HCT116 (cell line): ENCODE measurements at regions not wholly inside any gene's neighbourhood (a gene's known extent, or its start where the extent isn't known, plus 50 kb on each side); places are given as distances from the start of the nearest gene placed in this dataset.

Experiments
- ATAC-seq: fragments of 200-7000 bp; cut with Tn5 transposase; 2 replicates; pipeline ENCODE4 v1.9.1; 2020; ENCODE audit warnings: mild to moderate bottlenecking, moderate library complexity
- BruUV-seq: library from RNA; stranded (reverse); fragments of 400-500 nt; replicated peaks from 2 replicates; lab custom pipeline; 2021; lab: Mats Ljungman, UMichigan
- CTCF ChIA-PET: fragments of 300-600 bp; sonication (Branson Sonifier 250); formaldehyde crosslinking; loops from one replicate; lab custom pipeline; 2021; ENCODE audit warnings: antibody characterized with exemption; lab: Charles Lee
- POLR2A ChIA-PET: fragments of 300-600, 350-600 bp; sonication (Branson Sonifier 250); formaldehyde crosslinking; loops from one replicate; lab custom pipeline; 2021; ENCODE audit warnings: antibody characterized with exemption; lab: Charles Lee
- RAD21 ChIA-PET, 2 experiments: fragments of 300-600 bp; sonication (Branson Sonifier 250); formaldehyde crosslinking; loops; one replicate each; lab custom pipeline; 2023; ENCODE audit warnings: low total read pairs in 2 of 2; ENCODE audit not compliant: uncharacterized antibody in 2 of 2, unreplicated experiment in 2 of 2, low non-redundant PET in 1 of 2; lab: Charles Lee
- DNase-seq: peaks from one replicate; pipeline ENCODE4 v3.0.0-alpha.2; 2010; ENCODE audit warnings: low read depth, low spot score
- H2AFZ ChIP-seq: fragments of 200-600 bp; shearing (Covaris generic), sonication (generic); 2 replicates; pipeline ENCODE4 v1.6.1; 2017; ENCODE audit warnings: low read depth, mixed run types, mixed read lengths, antibody characterized with exemption, low read length; ENCODE audit not compliant: poor library complexity, severe bottlenecking
- H3K27ac ChIP-seq: 2 replicates; pipeline ENCODE4 v1.5.1; 2012; ENCODE audit warnings: low read depth, low read length
- H3K27me3 ChIP-seq: fragments of 200-600 bp; sonication (generic); 2 replicates; pipeline ENCODE4 v1.6.1; 2016; ENCODE audit warnings: mixed run types, low read length, mixed read lengths; ENCODE audit not compliant: insufficient read depth
- H3K36me3 ChIP-seq, 2 experiments: fragments of 200-500 bp in 1 of 2; fragments of 200-600 bp in 1 of 2; sonication (Bioruptor generic) in 1 of 2; sonication (generic) in 1 of 2; 2 replicates each; pipeline versions ENCODE4 v1.5.1 to v1.6.1; 2014 to 2016; ENCODE audit warnings: low read length in 2 of 2, inconsistent platforms in 1 of 2, mixed read lengths in 1 of 2, mixed run types in 1 of 2; ENCODE audit not compliant: insufficient read depth in 2 of 2, control insufficient read depth in 1 of 2
- H3K4me1 ChIP-seq, 2 experiments: fragments of 200-600 bp in 1 of 2; sonication (generic) in 1 of 2; 2 replicates each; pipeline versions ENCODE4 v1.5.1 to v1.6.1; 2012 to 2017; ENCODE audit warnings: low read length in 2 of 2, inconsistent platforms in 1 of 2, mild to moderate bottlenecking in 1 of 2, mixed read lengths in 1 of 2, mixed run types in 1 of 2, moderate library complexity in 1 of 2; ENCODE audit not compliant: insufficient read depth in 2 of 2, control insufficient read depth in 1 of 2
- H3K4me2 ChIP-seq: fragments of 200-600 bp; sonication (generic); 2 replicates; pipeline ENCODE4 v1.6.1; 2017; ENCODE audit warnings: mixed run types, low read length, mixed read lengths
- H3K4me3 ChIP-seq, 2 experiments: fragments of 200-600 bp in 1 of 2; sonication (generic) in 1 of 2; replicated peaks in 1 of 2; 2 replicates each; pipeline ENCODE4 v1.5.1; 2011 to 2016; ENCODE audit warnings: low read length in 2 of 2, control low read depth in 1 of 2, low read depth in 1 of 2, mild to moderate bottlenecking in 1 of 2, mixed read lengths in 1 of 2, mixed run types in 1 of 2
- H3K79me2 ChIP-seq: fragments of 200-600 bp; sonication (generic); 2 replicates; pipeline ENCODE4 v1.6.1; 2017; ENCODE audit warnings: mild to moderate bottlenecking, mixed run types, low read length, moderate library complexity, mixed read lengths; ENCODE audit not compliant: insufficient read depth
- H3K9ac ChIP-seq: fragments of 200-600 bp; sonication (generic); 2 replicates; pipeline ENCODE4 v1.6.1; 2016; ENCODE audit warnings: low read length, mixed read lengths
- H3K9me2 ChIP-seq: fragments of 200-600 bp; sonication (generic), shearing (Covaris generic); 2 replicates; pipeline ENCODE4 v1.6.1; 2017; ENCODE audit warnings: mixed run types, mild to moderate bottlenecking, moderate library complexity; ENCODE audit not compliant: insufficient read depth
- H3K9me3 ChIP-seq, 2 experiments: fragments of 200-500 bp in 1 of 2; fragments of 200-600 bp in 1 of 2; sonication (Bioruptor generic) in 1 of 2; sonication (generic) in 1 of 2; 2 replicates each; pipeline ENCODE4 v1.6.1; 2014 to 2017; ENCODE audit warnings: low read length in 2 of 2, mixed read lengths in 2 of 2, inconsistent platforms in 1 of 2, low read depth in 1 of 2, mild to moderate bottlenecking in 1 of 2, mixed run types in 1 of 2, moderate library complexity in 1 of 2; ENCODE audit not compliant: control insufficient read depth in 1 of 2, insufficient read depth in 1 of 2
- H4K20me1 ChIP-seq: fragments of 200-600 bp; sonication (generic), shearing (Covaris generic); 2 replicates; pipeline ENCODE4 v1.6.1; 2017; ENCODE audit warnings: mixed run types, mild to moderate bottlenecking, moderate library complexity; ENCODE audit not compliant: insufficient read depth
- ELF1 ChIP-seq: IDR thresholded peaks from 2 replicates; pipeline ENCODE4 v1.6.1; 2012; ENCODE audit warnings: low read depth, borderline replicate concordance
- POLR2AphosphoS5 ChIP-seq: IDR thresholded peaks from 2 replicates; pipeline ENCODE4 v1.6.1; 2011; ENCODE audit warnings: mild to moderate bottlenecking, low read depth, low read length, moderate library complexity
- SIN3A ChIP-seq: IDR thresholded peaks from 2 replicates; pipeline ENCODE4 v1.6.1; 2012; ENCODE audit warnings: low read depth
- SP1 ChIP-seq: IDR thresholded peaks from 2 replicates; pipeline ENCODE4 v1.6.1; 2012; ENCODE audit warnings: low read depth
- intact Hi-C: fragments of 100-400 bp; cut with micrococcal nuclease; formaldehyde crosslinking; loops from 2 replicates; pipeline ENCODE4 v1.10.0; 2022
- TF ChIP-seq, protein P1 (sequence below), 3 experiments: fragments of 200-600 bp in 1 of 3; sonication (generic) in 1 of 3; IDR thresholded peaks in 2 of 3; conservative IDR thresholded peaks in 1 of 3; 2 replicates each; pipeline ENCODE4 v1.5.1; 2012 to 2017; ENCODE audit warnings: low read depth in 2 of 3, low read length in 2 of 3, antibody characterized with exemption in 1 of 3, borderline replicate concordance in 1 of 3, control low read depth in 1 of 3, mild to moderate bottlenecking in 1 of 3, mixed read lengths in 1 of 3, mixed run types in 1 of 3, moderate library complexity in 1 of 3; ENCODE audit not compliant: insufficient read depth in 1 of 3

DNA sequence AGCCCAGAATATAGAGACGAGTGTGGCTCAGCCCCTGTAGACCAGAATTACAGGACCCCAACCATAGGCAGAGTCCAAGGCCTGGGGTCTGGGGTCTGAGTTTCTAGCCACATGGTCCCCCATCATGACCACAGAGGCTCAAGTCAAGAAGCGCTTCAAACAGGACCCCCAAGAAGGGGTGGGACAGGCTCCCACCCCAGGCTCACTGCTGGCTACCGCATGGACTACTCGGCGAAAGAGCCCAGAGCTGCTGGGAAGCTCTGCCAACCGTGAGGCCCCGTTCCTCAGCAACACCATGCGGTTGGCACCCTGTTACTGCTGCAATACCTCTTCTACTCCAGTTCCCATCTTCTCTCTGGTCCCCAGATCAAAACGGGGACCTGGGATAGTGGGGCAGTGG lies 254.8 kb downstream of the TEX29 start (continued):
- no peak for TF ChIP-seq SP1

DNA sequence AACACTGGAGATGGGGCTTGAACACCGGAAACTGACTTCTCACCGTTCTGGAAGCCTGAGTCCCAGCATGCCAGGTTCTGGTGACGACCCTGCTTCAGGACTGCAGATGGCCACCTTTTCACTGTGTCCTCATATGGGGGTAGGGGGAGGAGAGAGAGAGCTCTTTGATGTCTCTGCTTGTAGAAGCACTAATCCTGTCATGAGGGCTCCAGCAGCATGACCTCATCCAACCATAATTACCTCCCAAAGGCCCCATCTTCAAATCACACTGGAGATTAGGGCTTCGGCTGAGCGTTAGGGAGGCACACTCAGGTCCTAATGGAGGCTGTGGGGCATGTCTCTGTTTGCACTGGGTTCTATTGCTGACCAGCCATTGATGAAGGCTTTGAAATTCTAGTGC lies 255.3 kb downstream of the TEX29 start:
- Histone ChIP-seq H3K79me2 (no peaks in the 10 kb centered on the region), H2AFZ (no peak overlapping the region), H3K9ac (no peak overlapping the region), H3K36me3 (no peaks in the 10 kb centered on the region), H3K9me2 (no peaks in the 10 kb centered on the region), H4K20me1 (no peaks in the 10 kb centered on the region), H3K4me3 (no peak overlapping the region), H3K4me1 (no peaks in the 10 kb centered on the region), H3K9me3 (peaks cover 13% of the 10 kb centered on the region in 2 experiments; a peak in 2 of 4 replicates), H3K27ac (no peak overlapping the region), H3K4me2 (no peak overlapping the region), H3K27me3 (no peaks in the 10 kb centered on the region)
- ChIA-PET RAD21 (no interaction called here), POLR2A (no interaction called here), CTCF (no interaction called here)
- TF ChIP-seq, protein P1, sequence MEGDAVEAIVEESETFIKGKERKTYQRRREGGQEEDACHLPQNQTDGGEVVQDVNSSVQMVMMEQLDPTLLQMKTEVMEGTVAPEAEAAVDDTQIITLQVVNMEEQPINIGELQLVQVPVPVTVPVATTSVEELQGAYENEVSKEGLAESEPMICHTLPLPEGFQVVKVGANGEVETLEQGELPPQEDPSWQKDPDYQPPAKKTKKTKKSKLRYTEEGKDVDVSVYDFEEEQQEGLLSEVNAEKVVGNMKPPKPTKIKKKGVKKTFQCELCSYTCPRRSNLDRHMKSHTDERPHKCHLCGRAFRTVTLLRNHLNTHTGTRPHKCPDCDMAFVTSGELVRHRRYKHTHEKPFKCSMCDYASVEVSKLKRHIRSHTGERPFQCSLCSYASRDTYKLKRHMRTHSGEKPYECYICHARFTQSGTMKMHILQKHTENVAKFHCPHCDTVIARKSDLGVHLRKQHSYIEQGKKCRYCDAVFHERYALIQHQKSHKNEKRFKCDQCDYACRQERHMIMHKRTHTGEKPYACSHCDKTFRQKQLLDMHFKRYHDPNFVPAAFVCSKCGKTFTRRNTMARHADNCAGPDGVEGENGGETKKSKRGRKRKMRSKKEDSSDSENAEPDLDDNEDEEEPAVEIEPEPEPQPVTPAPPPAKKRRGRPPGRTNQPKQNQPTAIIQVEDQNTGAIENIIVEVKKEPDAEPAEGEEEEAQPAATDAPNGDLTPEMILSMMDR (IDR thresholded peaks at IDR 0.05 in 2 of 3, conservative IDR thresholded peaks at IDR 0.05 in 1 of 3; ENCODE audit: borderline replicate concordance in 1 of 3, insufficient read depth in 1 of 3, low read depth in 2 of 3, low read length in 2 of 3) = no peak
- TF ChIP-seq POLR2AphosphoS5 (no peak), SIN3A (no peak), ELF1 (no peak)
- ATAC-seq (no peak), DNase-seq (no peak)
- intact Hi-C loops = no loop called here
- BruUV-seq = no TSS peak

DNA sequence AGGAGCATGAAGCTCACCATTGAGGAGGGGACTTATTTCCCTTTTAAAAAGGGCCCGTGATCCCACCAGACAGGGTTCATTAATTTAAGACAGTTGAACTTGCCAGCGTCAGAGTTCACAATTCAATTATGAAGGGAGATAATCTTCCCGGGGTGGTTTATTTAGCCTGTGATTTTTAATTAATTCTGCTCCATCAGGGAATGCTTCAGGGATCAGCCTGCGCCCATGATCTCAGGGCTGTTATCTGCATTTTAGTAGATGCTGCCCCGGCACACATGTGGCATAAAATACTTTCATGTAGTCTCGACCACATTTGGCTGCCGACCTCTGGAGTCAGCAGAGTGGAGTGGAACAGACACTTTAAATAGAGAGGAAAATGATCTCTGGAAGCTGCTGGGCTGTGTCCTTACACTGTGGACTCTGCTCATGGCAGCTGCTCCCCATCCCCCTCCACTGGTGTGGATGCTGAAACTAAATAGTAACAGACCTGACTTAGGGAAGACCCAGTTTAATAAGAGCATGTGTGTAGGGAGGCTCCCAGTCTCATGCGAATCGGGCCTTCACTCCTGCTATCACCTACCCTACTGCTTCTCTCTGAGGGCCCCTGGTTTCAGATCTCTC lies 256.9 kb downstream of the TEX29 start:
- no peak overlapping the region for H3K27ac ChIP-seq

More for the DNA sequence above, 256.9 kb downstream of the TEX29 start:
- no peaks in the 10 kb centered on the region for H4K20me1 ChIP-seq
- DNase-seq (no peak), ATAC-seq (no peak)
- no TSS peak for BruUV-seq
- H3K4me2 ChIP-seq = no peak overlapping the region
- no peaks in the 10 kb centered on the region for H3K27me3 ChIP-seq
- H3K36me3 ChIP-seq = no peaks in the 10 kb centered on the region
- intact Hi-C loops = no loop called here
- ChIA-PET CTCF (no interaction called here), POLR2A (no interaction called here), RAD21 (no interaction called here)
- no peak overlapping the region for H2AFZ ChIP-seq
- no peaks in the 10 kb centered on the region for H3K4me1 ChIP-seq
- TF ChIP-seq ELF1 = no peak
- H3K9me3 ChIP-seq = peaks cover 13% of the 10 kb centered on the region in 2 experiments; a peak in 2 of 4 replicates
- no peaks in the 10 kb centered on the region for H3K79me2 ChIP-seq
- H3K9ac ChIP-seq = no peak overlapping the region
- H3K4me3 ChIP-seq = no peak overlapping the region
- no peaks in the 10 kb centered on the region for H3K9me2 ChIP-seq
